H7 (cell line): ENCODE measurements at regions not wholly inside any gene's neighbourhood (a gene's known extent, or its start where the extent isn't known, plus 50 kb on each side); places are given as distances from the start of the nearest gene placed in this dataset.

ENCODE experiments used
- DNase-seq: peaks from one replicate; pipeline ENCODE4 v3.0.0; 2012
- H3K27me3 ChIP-seq: 2 replicates; pipeline ENCODE4 v1.6.0; 2011; ENCODE audit warnings: mild to moderate bottlenecking, low read length; ENCODE audit not compliant: control insufficient read depth, insufficient read depth
- H3K36me3 ChIP-seq: replicated peaks from 2 replicates; pipeline ENCODE4 v1.5.1; 2011; ENCODE audit warnings: low read length; ENCODE audit not compliant: control insufficient read depth, insufficient read depth
- H3K4me3 ChIP-seq: 2 replicates; pipeline ENCODE4 v1.5.1; 2011; ENCODE audit warnings: low read depth, mild to moderate bottlenecking, control low read depth, low read length, moderate library complexity; ENCODE audit not compliant: insufficient read depth

GRCh38 chr14:53462931-53463778 is 310.0 kb upstream of the DDHD1 start:
- Histone ChIP-seq H3K27me3 (no peaks in the 10 kb centered on the region), H3K4me3 (no peak overlapping the region), H3K36me3 (no peaks in the 10 kb centered on the region)
- no peak for DNase-seq

- DNase-seq: no peak
- Histone ChIP-seq H3K36me3 (no peaks in the 10 kb centered on the region), H3K27me3 (no peaks in the 10 kb centered on the region), H3K4me3 (no peak overlapping the region)
These were observed 308.7 kb upstream of the DDHD1 start for GRCh38 chr14:53461858-53462257.

GRCh38 chr14:53460544-53460943 is 307.4 kb upstream of the DDHD1 start:
- H3K36me3 ChIP-seq: no peaks in the 10 kb centered on the region
- no peak overlapping the region for H3K4me3 ChIP-seq
- no peak for DNase-seq
- H3K27me3 ChIP-seq: no peaks in the 10 kb centered on the region

- no peaks in the 10 kb centered on the region for H3K27me3 ChIP-seq
- DNase-seq: no peak
- no peaks in the 10 kb centered on the region for H3K36me3 ChIP-seq
- no peak overlapping the region for H3K4me3 ChIP-seq
These were observed 305.3 kb upstream of the DDHD1 start for GRCh38 chr14:53458368-53458814.

GRCh38 chr14:53456931-53457330 is 303.8 kb upstream of the DDHD1 start:
- no peak for DNase-seq
- Histone ChIP-seq H3K4me3 (no peak overlapping the region), H3K27me3 (no peaks in the 10 kb centered on the region), H3K36me3 (no peaks in the 10 kb centered on the region)

GRCh38 chr14:53452005-53452673 is 299.0 kb upstream of the DDHD1 start:
- H3K36me3 ChIP-seq: no peaks in the 10 kb centered on the region
- DNase-seq: no peak
- no peak overlapping the region for H3K4me3 ChIP-seq
- H3K27me3 ChIP-seq: no peaks in the 10 kb centered on the region

GRCh38 chr14:53450871-53451270 is 297.7 kb upstream of the DDHD1 start:
- Histone ChIP-seq H3K27me3 (no peaks in the 10 kb centered on the region), H3K36me3 (no peaks in the 10 kb centered on the region), H3K4me3 (no peak overlapping the region)
- DNase-seq: no peak

GRCh38 chr14:53448682-53449081 is 295.6 kb upstream of the DDHD1 start:
- no peak for DNase-seq
- Histone ChIP-seq H3K4me3 (no peak overlapping the region), H3K36me3 (no peaks in the 10 kb centered on the region), H3K27me3 (no peaks in the 10 kb centered on the region)

- Histone ChIP-seq H3K4me3 (no peak overlapping the region), H3K27me3 (no peaks in the 10 kb centered on the region), H3K36me3 (no peaks in the 10 kb centered on the region)
- DNase-seq: no peak
These were observed 291.7 kb upstream of the DDHD1 start for GRCh38 chr14:53444677-53445312.

GRCh38 chr14:53441789-53442188 is 288.7 kb upstream of the DDHD1 start:
- Histone ChIP-seq H3K36me3 (no peaks in the 10 kb centered on the region), H3K4me3 (no peak overlapping the region), H3K27me3 (no peaks in the 10 kb centered on the region)
- DNase-seq: no peak

- no peak for DNase-seq
- H3K27me3 ChIP-seq: no peaks in the 10 kb centered on the region
- no peaks in the 10 kb centered on the region for H3K36me3 ChIP-seq
- no peak overlapping the region for H3K4me3 ChIP-seq
These were observed 284.7 kb upstream of the DDHD1 start for GRCh38 chr14:53437858-53438257.

- Histone ChIP-seq H3K27me3 (no peaks in the 10 kb centered on the region), H3K36me3 (no peaks in the 10 kb centered on the region), H3K4me3 (no peak overlapping the region)
- peak; percentile 79 for DNase-seq
These were observed 279.3 kb upstream of the DDHD1 start for GRCh38 chr14:53432378-53432802.

GRCh38 chr14:53430870-53431269 is 277.7 kb upstream of the DDHD1 start:
- Histone ChIP-seq H3K27me3 (no peaks in the 10 kb centered on the region), H3K4me3 (no peak overlapping the region), H3K36me3 (no peaks in the 10 kb centered on the region)
- DNase-seq: no peak

- DNase-seq: peak; percentile 22
- Histone ChIP-seq H3K27me3 (no peaks in the 10 kb centered on the region), H3K36me3 (no peaks in the 10 kb centered on the region), H3K4me3 (no peak overlapping the region)
These were observed 259.9 kb upstream of the DDHD1 start for GRCh38 chr14:53412819-53413675.
